ENCODE measurements at regions not wholly inside any gene's neighbourhood (a gene's known extent, or its start where the extent isn't known, plus 50 kb on each side); places are given as distances from the start of the nearest gene placed in this dataset.

DNA sequence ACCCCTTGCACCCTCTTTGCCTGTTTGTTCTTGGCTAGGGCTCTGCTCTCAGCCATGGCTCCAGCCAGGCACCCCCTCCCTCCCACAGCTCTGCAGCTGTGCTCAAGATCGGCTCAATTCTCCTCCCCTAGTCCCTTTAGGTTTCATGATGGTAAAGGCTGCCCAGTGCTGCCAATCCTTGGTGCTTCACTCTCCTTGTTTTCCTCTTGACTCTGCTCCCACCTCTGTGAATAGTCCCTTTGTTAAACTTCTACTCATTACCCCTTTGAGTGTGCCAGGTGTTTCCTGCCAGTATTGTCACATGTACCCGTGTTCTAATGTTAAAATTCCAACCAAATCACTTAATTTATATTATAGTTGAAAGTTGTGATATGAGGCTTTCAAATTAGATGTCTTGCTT lies 101.0 kb upstream of the CERS6 start:
- no peaks in the 10 kb centered on the region for H3K27me3 ChIP-seq
- 36 to 39% methylated on average over 2 of the region's 2 CpGs for WGBS, 2 donors
- H3K9me3 ChIP-seq: peaks cover 0 to 7% (median 2%) of the 10 kb centered on the region in 4 donors
- TF ChIP-seq POLR2A (IDR thresholded peaks at IDR 0.05) (no peak), EP300 (IDR thresholded peaks at IDR 0.05) (no peak)
- TF ChIP-seq, protein P1, sequence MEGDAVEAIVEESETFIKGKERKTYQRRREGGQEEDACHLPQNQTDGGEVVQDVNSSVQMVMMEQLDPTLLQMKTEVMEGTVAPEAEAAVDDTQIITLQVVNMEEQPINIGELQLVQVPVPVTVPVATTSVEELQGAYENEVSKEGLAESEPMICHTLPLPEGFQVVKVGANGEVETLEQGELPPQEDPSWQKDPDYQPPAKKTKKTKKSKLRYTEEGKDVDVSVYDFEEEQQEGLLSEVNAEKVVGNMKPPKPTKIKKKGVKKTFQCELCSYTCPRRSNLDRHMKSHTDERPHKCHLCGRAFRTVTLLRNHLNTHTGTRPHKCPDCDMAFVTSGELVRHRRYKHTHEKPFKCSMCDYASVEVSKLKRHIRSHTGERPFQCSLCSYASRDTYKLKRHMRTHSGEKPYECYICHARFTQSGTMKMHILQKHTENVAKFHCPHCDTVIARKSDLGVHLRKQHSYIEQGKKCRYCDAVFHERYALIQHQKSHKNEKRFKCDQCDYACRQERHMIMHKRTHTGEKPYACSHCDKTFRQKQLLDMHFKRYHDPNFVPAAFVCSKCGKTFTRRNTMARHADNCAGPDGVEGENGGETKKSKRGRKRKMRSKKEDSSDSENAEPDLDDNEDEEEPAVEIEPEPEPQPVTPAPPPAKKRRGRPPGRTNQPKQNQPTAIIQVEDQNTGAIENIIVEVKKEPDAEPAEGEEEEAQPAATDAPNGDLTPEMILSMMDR (IDR thresholded peaks at IDR 0.05): no peak
- no peak overlapping the region for H3K27ac ChIP-seq
- H3K4me1 ChIP-seq: no peaks in the 10 kb centered on the region
- H3K4me3 ChIP-seq: no peak overlapping the region
- DNase-seq (ENCODE audit: low spot score in 2 of 2): no peak
- no peaks in the 10 kb centered on the region for H3K36me3 ChIP-seq

DNA sequence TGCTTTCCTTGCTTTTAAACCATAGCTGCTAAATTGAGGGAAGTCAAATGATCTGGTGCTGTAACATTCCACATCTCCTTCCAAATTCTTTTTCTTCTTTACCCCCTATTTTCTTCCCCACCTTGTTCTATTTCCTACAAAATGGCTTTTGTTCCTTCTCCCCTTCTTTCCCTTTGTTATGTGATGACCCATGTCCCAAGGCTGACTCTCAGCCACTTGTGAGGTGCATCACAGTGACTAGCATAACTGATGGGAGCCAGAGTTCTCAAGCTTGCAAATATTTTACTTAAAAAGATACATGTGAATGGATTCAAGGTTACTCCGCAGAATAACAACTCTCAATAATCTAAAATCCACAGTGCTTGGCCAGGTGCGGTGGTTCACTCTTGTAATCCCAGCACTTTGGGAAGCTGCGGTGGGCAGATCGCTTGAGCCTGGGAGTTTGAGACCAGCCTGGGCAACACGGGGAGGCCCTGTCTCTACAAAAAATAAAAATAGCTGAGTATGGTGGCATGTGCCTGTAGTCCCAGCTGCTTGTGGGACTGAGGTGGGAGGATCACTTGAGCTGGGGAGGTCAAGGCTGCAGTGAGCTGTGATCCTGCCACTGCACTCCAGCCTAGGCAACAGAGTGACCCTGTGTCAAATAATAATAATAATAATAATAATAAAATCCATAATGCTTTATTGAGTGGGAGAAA lies 100.1 kb upstream of the CERS6 start:
- Histone ChIP-seq H3K4me1 (no peaks in the 10 kb centered on the region), H3K27ac (no peak overlapping the region), H3K27me3 (no peaks in the 10 kb centered on the region), H3K9me3 (peaks cover 0 to 7% (median 2%) of the 10 kb centered on the region in 4 donors), H3K4me3 (no peak overlapping the region), H3K36me3 (no peaks in the 10 kb centered on the region)
- DNase-seq (ENCODE audit: low spot score in 2 of 2): no peak
- TF ChIP-seq EP300 (IDR thresholded peaks at IDR 0.05) (no peak), POLR2A (IDR thresholded peaks at IDR 0.05) (no peak)
- TF ChIP-seq, protein P1 (IDR thresholded peaks at IDR 0.05): no peak
- WGBS, 2 donors: 82 to 85% methylated on average over 5 of the region's 5 CpGs

DNA sequence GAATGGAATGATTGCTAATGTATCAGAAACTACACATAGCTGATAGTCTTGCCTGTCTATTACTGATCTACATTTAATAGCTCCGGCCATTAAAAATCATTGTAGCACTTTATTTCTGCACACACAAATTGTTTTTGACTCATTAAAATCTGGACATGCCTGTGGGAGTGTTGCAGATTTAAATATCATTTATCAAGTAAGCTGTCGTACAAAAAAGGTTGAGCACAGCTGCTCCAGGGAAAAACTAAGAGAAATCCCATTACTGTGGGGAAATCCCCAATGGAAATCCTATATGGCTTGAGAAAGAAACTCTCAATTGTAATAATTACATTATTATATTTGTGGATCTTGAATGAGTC lies 99.6 kb upstream of the CERS6 start:
- WGBS, 2 donors: 93 to 99% methylated on average over 2 of the region's 2 CpGs
- no peaks in the 10 kb centered on the region for H3K36me3 ChIP-seq
- no peak overlapping the region for H3K27ac ChIP-seq
- no peak overlapping the region for H3K4me3 ChIP-seq
- no peak for DNase-seq (ENCODE audit: low spot score in 2 of 2)
- no peaks in the 10 kb centered on the region for H3K27me3 ChIP-seq
- H3K9me3 ChIP-seq: peaks cover 0 to 7% (median 2%) of the 10 kb centered on the region in 4 donors
- TF ChIP-seq, protein P1 (IDR thresholded peaks at IDR 0.05): no peak
- no peak for TF ChIP-seq EP300 (IDR thresholded peaks at IDR 0.05)
- no peak for TF ChIP-seq POLR2A (IDR thresholded peaks at IDR 0.05)
- H3K4me1 ChIP-seq: no peaks in the 10 kb centered on the region

DNA sequence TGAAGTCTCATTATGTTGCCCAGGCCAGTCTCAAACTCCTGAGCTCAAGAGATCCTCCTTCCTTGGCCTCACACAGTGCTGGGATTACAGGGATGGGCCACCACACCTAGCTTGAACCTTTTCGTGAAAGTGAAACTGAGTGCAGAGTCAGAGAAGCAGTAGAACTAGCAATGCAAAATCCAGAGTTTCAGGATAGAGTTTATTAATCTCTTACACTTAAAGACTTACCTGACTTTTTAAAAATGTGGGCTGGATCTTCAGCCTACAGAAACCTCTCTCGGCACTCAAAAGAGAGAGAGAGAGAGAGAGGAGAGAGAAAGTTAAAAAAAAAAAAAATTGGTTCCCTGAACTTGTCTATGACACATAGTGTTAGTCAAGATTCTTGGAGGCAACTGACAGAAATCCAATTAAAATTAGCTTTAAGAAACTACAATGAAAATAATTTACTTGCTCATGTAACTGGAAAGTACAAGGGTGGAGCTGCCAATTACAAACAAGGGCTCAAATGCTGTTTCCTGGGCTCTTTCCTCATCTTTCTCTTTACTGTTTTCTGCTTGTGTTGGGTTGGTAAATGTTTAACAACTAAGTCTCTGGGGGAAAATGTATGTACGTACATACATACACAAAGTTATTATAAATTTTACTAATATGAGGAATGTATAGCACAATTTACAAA lies 98.1 kb upstream of the CERS6 start:
- Histone ChIP-seq H3K4me3 (no peak overlapping the region), H3K4me1 (no peaks in the 10 kb centered on the region), H3K27me3 (no peaks in the 10 kb centered on the region), H3K36me3 (no peaks in the 10 kb centered on the region), H3K9me3 (peaks cover 0 to 7% (median 2%) of the 10 kb centered on the region in 4 donors), H3K27ac (no peak overlapping the region)
- 90 to 96% methylated on average over 3 of the region's 3 CpGs for WGBS, 2 donors
- no peak for DNase-seq (ENCODE audit: low spot score in 2 of 2)
- TF ChIP-seq POLR2A (IDR thresholded peaks at IDR 0.05) (no peak), EP300 (IDR thresholded peaks at IDR 0.05) (no peak)
- TF ChIP-seq, protein P1 (IDR thresholded peaks at IDR 0.05): no peak

DNA sequence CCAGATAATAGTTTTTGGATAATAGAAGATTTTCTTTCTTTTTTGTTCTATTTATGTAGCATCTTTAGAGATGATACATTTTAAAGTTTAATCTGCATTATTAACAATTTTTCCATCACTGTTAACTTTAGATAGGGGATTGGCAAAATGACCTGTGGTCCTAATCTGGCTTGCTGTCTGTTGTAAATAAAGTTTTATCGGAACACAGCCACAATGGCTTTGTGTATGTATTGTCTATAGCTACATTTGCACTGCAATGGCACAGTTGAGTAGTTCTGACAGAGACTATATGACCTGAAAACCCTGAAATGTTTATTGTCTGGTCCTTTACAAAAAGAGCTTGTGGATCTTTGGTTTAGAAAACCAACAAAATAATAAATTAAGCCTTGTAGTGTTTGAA lies 97.0 kb upstream of the CERS6 start:
- WGBS, 2 donors: 94 to 95% methylated on average over 1 of the region's 1 CpG
- TF ChIP-seq EP300 (IDR thresholded peaks at IDR 0.05) (no peak), POLR2A (IDR thresholded peaks at IDR 0.05) (no peak)
- TF ChIP-seq, protein P1 (IDR thresholded peaks at IDR 0.05): no peak
- H3K27me3 ChIP-seq: no peaks in the 10 kb centered on the region
- peaks cover 0 to 3% (median 0%) of the 10 kb centered on the region in 4 donors for H3K9me3 ChIP-seq
- no peak for DNase-seq (ENCODE audit: low spot score in 2 of 2)
- H3K4me3 ChIP-seq: no peak overlapping the region
- no peaks in the 10 kb centered on the region for H3K4me1 ChIP-seq
- no peaks in the 10 kb centered on the region for H3K36me3 ChIP-seq
- H3K27ac ChIP-seq: no peak overlapping the region
